ENCODE measurements at regions not wholly inside any gene's neighbourhood (a gene's known extent, or its start where the extent isn't known, plus 50 kb on each side); places are given as distances from the start of the nearest gene placed in this dataset.

- H2AFZ ChIP-seq (ENCODE audit: insufficient read depth, low read depth, low read length, poor library complexity, severe bottlenecking): no peak overlapping the region
- H3K79me2 ChIP-seq (ENCODE audit: control insufficient read depth, insufficient read depth, low read length): no peaks in the 10 kb centered on the region
- WGBS (ENCODE audit: insufficient coverage): 0% methylated on average over 1 of the region's 5 CpGs
- no peaks in the 10 kb centered on the region for H3K27me3 Mint-ChIP-seq
- H3K4me1 Mint-ChIP-seq: peaks cover 87% of the 10 kb centered on the region
- no peaks in the 10 kb centered on the region for H3K9me3 ChIP-seq (ENCODE audit: control extremely low read depth in 1 of 3, control insufficient read depth in 2 of 3, insufficient read depth in 1 of 3, low read length in 2 of 3)
- H3K27ac ChIP-seq (ENCODE audit: low read length in 2 of 2): peak overlapping the region; percentile 54 to 66
- peaks cover 55 to 91% of the 10 kb centered on the region in 2 donors for H3K4me1 ChIP-seq (ENCODE audit: control insufficient read depth in 2 of 2, insufficient read depth in 2 of 2, low read length in 2 of 2)
- H3K27ac Mint-ChIP-seq: peak overlapping the region; percentile 84
- H3K4me3 Mint-ChIP-seq: peak overlapping the region; percentile 62
- peak overlapping the region; percentile 52 for H3K4me2 ChIP-seq (replicated peaks; ENCODE audit: low read depth, low read length, poor library complexity, severe bottlenecking)
- ChIA-PET CTCF (interaction anchor here (0.8 to 3.8 kb wide), 7 partner anchors 9 to 105 kb away, joined by 3 to 20 read pairs (median 5); no protein-coding TSS in a partner anchor), POLR2A (interaction anchor here (0.7 to 1.5 kb wide), 3 partner anchors 18 to 123 kb away, joined by 3 read pairs; no protein-coding TSS in a partner anchor)
- no peaks in the 10 kb centered on the region for H3K27me3 ChIP-seq (replicated peaks in 1 of 4; ENCODE audit: control extremely low read depth in 1 of 4, control insufficient read depth in 3 of 4, insufficient read depth in 4 of 4, low read length in 3 of 4)
- no peaks in the 10 kb centered on the region for H3K36me3 ChIP-seq (replicated peaks in 1 of 2; ENCODE audit: control extremely low read depth in 1 of 2, control insufficient read depth in 1 of 2, extremely low read depth in 1 of 2, insufficient read depth in 2 of 2, low read length in 1 of 2)
- peak; percentile 70 for DNase-seq
- H3K9me3 Mint-ChIP-seq (ENCODE audit: insufficient read depth): no peaks in the 10 kb centered on the region
- peak overlapping the region in 1 of 5 experiments; percentile 17 for H3K4me3 ChIP-seq (ENCODE audit: control extremely low read depth in 1 of 5, extremely low read depth in 1 of 5, insufficient read depth in 1 of 5, low read depth in 2 of 5, low read length in 4 of 5)
- no peaks in the 10 kb centered on the region for H4K20me1 ChIP-seq (ENCODE audit: control insufficient read depth, insufficient read depth, low read length, poor library complexity, severe bottlenecking)
- TF ChIP-seq EZH2 (IDR thresholded peaks at IDR 0.05; ENCODE audit: borderline replicate concordance, insufficient read depth, low read depth, low read length, poor library complexity, severe bottlenecking) (no peak), CTCF (IDR thresholded peaks at IDR 0.05) (no peak)
- ATAC-seq (ENCODE audit: low read depth): peak; percentile 68
- H3K9ac ChIP-seq (ENCODE audit: low read length): peak overlapping the region; percentile 8
- intact Hi-C loops (cut with micrococcal nuclease): loop anchor here (2.0 kb wide), 1 partner anchor 16 kb away; no protein-coding TSS in a partner anchor
Measured at GRCh38 chr10:33114451-33114952, 156.5 kb upstream of the ITGB1 start.

GRCh38 chr10:33113466-33113865, 155.4 kb upstream of the ITGB1 start:
- H3K9ac ChIP-seq (ENCODE audit: low read length): no peak overlapping the region
- DNase-seq (no peak), ATAC-seq (ENCODE audit: low read depth) (no peak)
- TF ChIP-seq EZH2 (IDR thresholded peaks at IDR 0.05; ENCODE audit: borderline replicate concordance, insufficient read depth, low read depth, low read length, poor library complexity, severe bottlenecking) (no peak), CTCF (IDR thresholded peaks at IDR 0.05) (no peak)
- no peaks in the 10 kb centered on the region for H4K20me1 ChIP-seq (ENCODE audit: control insufficient read depth, insufficient read depth, low read length, poor library complexity, severe bottlenecking)
- ChIA-PET CTCF (interaction anchor here (1.5 to 3.8 kb wide), 3 partner anchors 8 to 40 kb away, joined by 5 to 17 read pairs (median 6); no protein-coding TSS in a partner anchor), POLR2A (no interaction called here)
- H3K4me1 Mint-ChIP-seq: peaks cover 91% of the 10 kb centered on the region
- peak overlapping the region; percentile 84 for H3K27ac Mint-ChIP-seq
- no peaks in the 10 kb centered on the region for H3K27me3 Mint-ChIP-seq
- peak overlapping the region in 1 of 5 experiments; percentile 17 for H3K4me3 ChIP-seq (ENCODE audit: control extremely low read depth in 1 of 5, extremely low read depth in 1 of 5, insufficient read depth in 1 of 5, low read depth in 2 of 5, low read length in 4 of 5)
- no CpG with 5 or more reads among the region's 5 CpGs for WGBS (ENCODE audit: insufficient coverage)
- H3K9me3 ChIP-seq (ENCODE audit: control extremely low read depth in 1 of 3, control insufficient read depth in 2 of 3, insufficient read depth in 1 of 3, low read length in 2 of 3): no peaks in the 10 kb centered on the region
- no peaks in the 10 kb centered on the region for H3K79me2 ChIP-seq (ENCODE audit: control insufficient read depth, insufficient read depth, low read length)
- H3K4me3 Mint-ChIP-seq: peak overlapping the region; percentile 40
- H3K27me3 ChIP-seq (replicated peaks in 1 of 4; ENCODE audit: control extremely low read depth in 1 of 4, control insufficient read depth in 3 of 4, insufficient read depth in 4 of 4, low read length in 3 of 4): no peaks in the 10 kb centered on the region
- intact Hi-C loops (cut with micrococcal nuclease): no loop called here
- no peaks in the 10 kb centered on the region for H3K36me3 ChIP-seq (replicated peaks in 1 of 2; ENCODE audit: control extremely low read depth in 1 of 2, control insufficient read depth in 1 of 2, extremely low read depth in 1 of 2, insufficient read depth in 2 of 2, low read length in 1 of 2)
- peaks cover 56 to 92% of the 10 kb centered on the region in 2 donors for H3K4me1 ChIP-seq (ENCODE audit: control insufficient read depth in 2 of 2, insufficient read depth in 2 of 2, low read length in 2 of 2)
- peak overlapping the region; percentile 52 for H3K4me2 ChIP-seq (replicated peaks; ENCODE audit: low read depth, low read length, poor library complexity, severe bottlenecking)
- no peak overlapping the region for H2AFZ ChIP-seq (ENCODE audit: insufficient read depth, low read depth, low read length, poor library complexity, severe bottlenecking)
- H3K9me3 Mint-ChIP-seq (ENCODE audit: insufficient read depth): no peaks in the 10 kb centered on the region
- H3K27ac ChIP-seq (ENCODE audit: low read length in 2 of 2): peak overlapping the region; percentile 54 to 66

Measured in B cell (primary cell).